SJSA1 (cell line): ENCODE measurements at regions not wholly inside any gene's neighbourhood (a gene's known extent, or its start where the extent isn't known, plus 50 kb on each side); places are given as distances from the start of the nearest gene placed in this dataset.
"Not testable (repeated sequence)": the region's sequence is repeated elsewhere in the genome, so short reads cannot be mapped to it uniquely, and the experiment has no call there.

Experiments used
- DNase-seq, 2 experiments: peaks; one replicate each; pipeline ENCODE4 v3.0.0-alpha.2; 2015 to 2020; ENCODE audit warnings: low spot score in 2 of 2, low read depth in 1 of 2
- H3K27ac ChIP-seq: fragments of 250-450 bp; sonication (Bioruptor Pico); 2 replicates; pipeline ENCODE4 v1.5.1; 2020; ENCODE audit warnings: mild to moderate bottlenecking, moderate library complexity
- H3K27me3 ChIP-seq: fragments of 250-450 bp; sonication (Bioruptor Pico); replicated peaks from 2 replicates; pipeline ENCODE4 v1.5.1; 2020; ENCODE audit warnings: mild to moderate bottlenecking, moderate library complexity
- H3K36me3 ChIP-seq: fragments of 250-450 bp; sonication (Bioruptor Pico); 2 replicates; pipeline ENCODE4 v1.5.1; 2020; ENCODE audit warnings: mild to moderate bottlenecking
- H3K4me1 ChIP-seq: fragments of 250-450 bp; sonication (Bioruptor Pico); replicated peaks from 2 replicates; pipeline ENCODE4 v1.6.1; 2021; ENCODE audit warnings: mild to moderate bottlenecking
- H3K4me3 ChIP-seq: fragments of 250-450 bp; sonication (Bioruptor Pico); 2 replicates; pipeline ENCODE4 v1.5.1; 2020; ENCODE audit warnings: mild to moderate bottlenecking
- H3K9me3 ChIP-seq: fragments of 250-450 bp; sonication (Bioruptor Pico); replicated peaks from 2 replicates; pipeline ENCODE4 v1.5.1; 2020; ENCODE audit warnings: mild to moderate bottlenecking

DNA sequence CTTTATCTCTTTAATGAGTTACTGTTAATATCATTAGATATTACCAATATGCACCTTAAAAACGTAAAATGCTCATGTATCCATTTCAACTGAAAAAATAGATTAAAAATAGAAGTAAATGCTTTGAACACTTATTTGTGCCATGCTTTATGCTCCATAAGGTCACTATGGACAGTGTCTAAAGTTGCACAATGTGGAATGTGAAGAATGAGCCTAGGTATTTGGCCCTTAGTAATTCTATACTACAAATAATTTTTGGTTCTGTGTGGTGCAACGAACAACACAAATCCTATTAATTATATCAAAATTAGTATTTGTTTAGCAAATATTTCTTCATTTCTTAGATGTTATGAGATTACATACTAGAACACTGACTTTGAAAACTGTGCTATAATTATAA, 469.9 kb upstream of the TUSC1 start:
- no peaks in the 10 kb centered on the region for H3K27me3 ChIP-seq
- no peaks in the 10 kb centered on the region for H3K4me1 ChIP-seq
- H3K4me3 ChIP-seq = no peak overlapping the region
- H3K36me3 ChIP-seq = no peaks in the 10 kb centered on the region
- DNase-seq = no peak
- H3K27ac ChIP-seq = no peak overlapping the region
- H3K9me3 ChIP-seq = no peaks in the 10 kb centered on the region

DNA sequence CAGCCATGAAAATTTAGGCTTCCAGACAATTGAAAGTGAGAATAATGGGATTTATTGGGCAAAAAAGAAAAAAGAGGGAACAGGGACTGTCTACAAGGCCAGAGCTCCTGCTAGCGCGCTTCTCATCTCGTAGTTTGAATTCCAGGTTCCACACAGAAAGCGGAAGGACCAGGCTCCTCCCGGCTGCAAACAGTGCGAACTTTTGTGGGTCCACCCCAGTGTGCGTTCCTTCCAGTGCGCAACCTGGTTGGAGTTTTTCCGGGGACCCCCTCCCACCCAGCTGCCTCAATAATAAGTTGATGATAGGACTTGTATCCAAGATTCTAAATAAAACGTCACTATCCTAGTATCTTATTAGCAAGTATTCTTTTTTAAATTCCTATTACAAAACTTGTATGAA, 467.7 kb upstream of the TUSC1 start:
- no peaks in the 10 kb centered on the region for H3K27me3 ChIP-seq

DNA sequence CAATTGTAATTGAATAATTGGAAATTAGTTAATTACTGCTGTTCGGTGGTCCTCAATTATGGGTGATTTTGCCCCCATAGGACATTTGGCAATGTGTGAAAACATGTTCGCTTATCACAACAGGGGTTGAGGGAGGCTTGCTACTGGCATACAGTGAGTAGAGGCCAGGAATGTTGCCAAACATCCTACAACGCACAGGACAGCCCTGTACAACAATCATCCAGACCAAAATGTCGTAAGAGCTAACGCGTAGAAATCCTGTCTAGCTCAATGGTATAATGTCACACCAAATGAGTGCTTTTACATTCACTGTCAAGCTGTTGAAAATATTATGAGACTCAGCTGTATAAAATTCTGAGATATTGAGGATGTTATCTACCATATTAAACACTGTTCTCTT, 464.4 kb upstream of the TUSC1 start:
- Histone ChIP-seq H3K36me3 (no peaks in the 10 kb centered on the region), H3K4me1 (no peaks in the 10 kb centered on the region), H3K27ac (no peak overlapping the region), H3K4me3 (no peak overlapping the region), H3K27me3 (no peaks in the 10 kb centered on the region), H3K9me3 (no peaks in the 10 kb centered on the region)
- DNase-seq = no peak

More for the DNA sequence above, 467.7 kb upstream of the TUSC1 start:
- DNase-seq = no peak
- Histone ChIP-seq H3K4me3 (no peak overlapping the region), H3K4me1 (no peaks in the 10 kb centered on the region), H3K27ac (no peak overlapping the region), H3K9me3 (no peaks in the 10 kb centered on the region), H3K36me3 (no peaks in the 10 kb centered on the region)

DNA sequence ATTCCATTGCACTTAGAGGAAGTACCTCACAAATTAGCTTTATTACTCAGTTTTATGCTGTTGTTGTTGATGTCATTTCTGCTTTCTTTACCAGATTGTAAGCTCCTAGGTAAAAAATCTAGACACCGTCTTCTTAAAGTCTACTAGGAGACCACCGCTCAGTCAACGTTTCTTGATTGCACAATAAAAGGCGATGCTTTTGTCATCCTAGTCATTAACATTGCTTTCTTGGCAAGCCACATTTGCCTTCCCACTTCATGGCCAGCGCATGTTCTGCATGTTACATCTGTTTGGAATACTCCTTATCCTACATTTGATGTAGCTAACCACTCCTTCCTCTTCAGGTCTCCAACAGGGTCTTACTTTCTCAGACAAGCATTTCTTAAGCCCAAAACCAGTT, 464.0 kb upstream of the TUSC1 start:
- Histone ChIP-seq H3K4me1 (no peaks in the 10 kb centered on the region), H3K4me3 (no peak overlapping the region), H3K27ac (no peak overlapping the region), H3K27me3 (no peaks in the 10 kb centered on the region), H3K9me3 (no peaks in the 10 kb centered on the region), H3K36me3 (no peaks in the 10 kb centered on the region)
- no peak for DNase-seq

DNA sequence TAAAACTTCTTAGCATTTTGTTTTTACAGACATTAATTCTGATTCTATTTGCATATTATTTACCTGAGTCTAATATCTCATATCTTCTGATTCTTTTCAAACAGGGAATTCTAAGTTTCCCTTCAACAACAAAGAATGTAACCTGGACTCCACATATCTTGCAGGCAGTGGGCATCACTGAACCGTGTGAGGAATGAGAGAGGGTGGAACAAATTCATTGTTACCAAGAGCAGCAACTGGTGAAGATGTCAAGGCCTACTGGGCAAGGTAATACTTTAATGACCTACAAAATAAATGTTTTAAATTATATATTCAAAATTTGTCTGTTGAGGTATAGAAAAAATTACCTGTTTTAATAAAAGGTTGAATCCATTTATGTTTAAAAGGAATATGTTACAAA, 455.3 kb upstream of the TUSC1 start:
- no peak for DNase-seq
- H3K4me3 ChIP-seq = no peak overlapping the region
- H3K27me3 ChIP-seq = no peaks in the 10 kb centered on the region
- H3K4me1 ChIP-seq = no peaks in the 10 kb centered on the region
- no peak overlapping the region for H3K27ac ChIP-seq
- no peaks in the 10 kb centered on the region for H3K36me3 ChIP-seq
- no peaks in the 10 kb centered on the region for H3K9me3 ChIP-seq

DNA sequence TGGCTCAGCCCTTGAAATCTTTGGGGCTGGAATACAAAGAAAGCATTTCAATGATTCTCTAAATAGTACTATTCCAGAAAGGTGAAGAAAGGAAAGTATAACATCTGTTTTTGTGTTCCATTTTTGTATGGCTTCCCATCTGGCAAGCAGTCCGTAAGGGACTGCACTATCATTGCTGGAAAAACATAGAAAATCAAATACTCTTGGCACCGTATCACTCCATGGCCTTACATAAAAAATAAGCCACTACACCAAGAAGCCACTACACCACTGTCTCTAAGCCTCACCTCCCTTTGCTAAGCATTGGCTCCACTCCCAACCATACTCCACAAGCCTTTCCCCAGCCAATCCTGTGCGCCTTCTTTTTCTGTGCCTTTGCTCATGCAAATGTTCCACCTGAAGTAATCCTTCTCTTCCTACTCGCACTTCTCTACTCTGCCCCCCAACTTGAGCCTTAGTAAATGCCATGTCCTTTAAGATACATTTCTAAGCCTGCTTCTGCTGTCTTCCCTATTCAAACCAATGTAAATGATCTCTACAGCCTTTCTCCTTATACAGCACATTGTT, 454.6 kb upstream of the TUSC1 start:
- Histone ChIP-seq H3K36me3 (no peaks in the 10 kb centered on the region), H3K27me3 (no peaks in the 10 kb centered on the region), H3K4me3 (no peak overlapping the region), H3K4me1 (no peaks in the 10 kb centered on the region), H3K9me3 (no peaks in the 10 kb centered on the region), H3K27ac (no peak overlapping the region)
- no peak for DNase-seq

DNA sequence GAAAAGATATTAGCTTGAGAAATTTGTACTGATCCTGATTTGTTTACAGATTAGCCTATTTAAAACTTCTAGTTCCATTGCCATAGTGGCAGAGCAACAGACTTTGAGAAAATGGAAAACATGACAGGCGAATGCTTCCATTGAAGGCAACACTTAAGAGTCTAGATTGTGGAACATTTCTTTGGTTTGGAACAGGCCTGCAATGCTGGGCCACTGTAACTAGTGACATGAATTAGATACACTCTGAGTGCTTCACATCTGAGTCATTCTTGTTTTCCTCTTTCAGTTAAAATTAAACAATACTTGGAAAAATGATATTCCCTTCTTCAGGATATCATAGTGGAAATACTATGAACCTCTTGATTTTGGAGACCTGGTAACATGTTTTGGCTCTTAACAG, 453.6 kb upstream of the TUSC1 start:
- H3K4me3 ChIP-seq = no peak overlapping the region
- H3K27me3 ChIP-seq = no peaks in the 10 kb centered on the region
- DNase-seq = no peak
- H3K36me3 ChIP-seq = no peaks in the 10 kb centered on the region
- no peak overlapping the region for H3K27ac ChIP-seq
- no peaks in the 10 kb centered on the region for H3K4me1 ChIP-seq
- H3K9me3 ChIP-seq = no peaks in the 10 kb centered on the region

DNA sequence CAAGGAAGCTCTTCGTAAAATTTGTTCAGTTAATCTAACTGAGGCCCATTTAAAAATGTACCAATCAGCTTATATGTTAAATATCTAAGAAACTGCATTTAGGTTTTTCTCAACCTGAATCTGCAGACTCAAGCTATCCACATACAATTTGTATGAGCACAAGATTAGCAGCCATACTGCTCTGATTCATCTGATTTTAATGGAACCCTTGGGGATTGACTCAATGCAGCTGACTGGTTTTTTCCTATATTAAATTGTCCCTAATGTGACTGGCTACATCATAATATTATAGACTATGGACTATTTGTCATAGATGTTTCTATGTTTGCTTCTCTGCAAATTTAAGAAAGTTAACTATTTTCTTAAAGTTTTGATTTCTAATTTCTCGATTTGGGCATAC, 451.0 kb upstream of the TUSC1 start:
- no peaks in the 10 kb centered on the region for H3K4me1 ChIP-seq
- H3K9me3 ChIP-seq = no peaks in the 10 kb centered on the region
- H3K27ac ChIP-seq = no peak overlapping the region
- no peaks in the 10 kb centered on the region for H3K27me3 ChIP-seq
- DNase-seq = no peak
- H3K36me3 ChIP-seq = no peaks in the 10 kb centered on the region
- H3K4me3 ChIP-seq = no peak overlapping the region

DNA sequence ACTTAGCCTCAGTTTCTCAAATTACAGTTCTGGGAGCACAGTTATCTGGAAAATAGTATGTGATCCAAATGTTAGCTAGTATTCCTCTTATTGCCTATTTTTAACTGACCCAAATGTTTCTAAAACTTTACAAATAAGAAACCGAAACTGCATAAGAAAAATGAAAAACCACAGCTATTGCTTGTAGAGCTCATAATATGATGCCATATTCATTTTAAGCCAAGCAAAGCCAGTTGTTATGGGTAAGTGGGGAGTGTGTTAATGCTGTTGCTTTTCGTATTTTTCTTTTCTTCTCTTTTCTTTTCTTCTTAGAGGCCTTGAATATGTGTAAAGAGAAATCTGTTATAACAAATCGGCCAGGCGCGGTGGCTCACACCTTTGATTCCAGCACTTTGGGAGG, 447.4 kb upstream of the TUSC1 start:
- DNase-seq = no peak
- Histone ChIP-seq H3K4me1 (no peaks in the 10 kb centered on the region), H3K27me3 (no peaks in the 10 kb centered on the region), H3K27ac (no peak overlapping the region), H3K36me3 (no peaks in the 10 kb centered on the region), H3K9me3 (no peaks in the 10 kb centered on the region), H3K4me3 (no peak overlapping the region)

DNA sequence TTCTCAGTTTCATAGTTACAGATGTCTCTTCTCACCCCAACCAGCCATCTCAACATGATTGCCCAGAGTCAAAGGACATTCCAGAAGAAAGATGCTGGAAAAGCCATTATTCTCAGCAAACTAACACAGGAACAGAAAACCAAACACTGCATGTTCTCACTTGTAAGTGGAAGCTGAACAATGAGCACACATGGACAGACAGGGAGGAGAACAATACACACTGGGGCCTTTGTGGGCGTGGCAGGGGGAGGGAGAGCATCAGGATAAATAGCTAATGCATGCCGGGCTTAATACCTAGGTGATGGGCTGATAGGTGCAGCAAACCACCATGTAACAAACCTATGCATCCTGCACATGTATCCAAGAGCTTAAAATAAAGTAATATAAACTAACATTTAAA, 437.8 kb upstream of the TUSC1 start:
- H3K36me3 ChIP-seq, H3K27me3 ChIP-seq, H3K4me1 ChIP-seq, DNase-seq, H3K4me3 ChIP-seq, H3K27ac ChIP-seq, H3K9me3 ChIP-seq: not testable (repeated sequence)

DNA sequence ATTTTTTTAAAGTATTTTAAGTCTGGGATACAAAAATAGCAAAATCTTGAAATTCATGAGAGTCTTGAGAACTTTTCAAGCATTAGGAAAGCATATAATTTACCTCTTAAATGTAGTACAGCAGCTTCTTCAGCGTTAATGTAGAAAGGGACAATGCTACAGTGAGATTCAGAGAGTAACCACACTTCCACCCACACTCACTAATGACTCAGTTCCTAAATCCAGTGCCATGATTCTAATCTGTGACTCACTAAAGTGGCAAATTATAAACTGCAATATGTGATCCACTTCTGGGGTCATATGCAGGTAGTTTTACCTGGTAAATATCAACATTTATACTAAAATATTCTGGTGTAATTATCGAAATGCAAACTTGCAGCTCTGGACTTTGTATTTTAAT, 434.5 kb upstream of the TUSC1 start:
- no peak for DNase-seq
- H3K9me3 ChIP-seq = no peaks in the 10 kb centered on the region
- no peaks in the 10 kb centered on the region for H3K36me3 ChIP-seq
- H3K27ac ChIP-seq = no peak overlapping the region
- H3K4me1 ChIP-seq = no peaks in the 10 kb centered on the region
- H3K27me3 ChIP-seq = no peaks in the 10 kb centered on the region
- no peak overlapping the region for H3K4me3 ChIP-seq

DNA sequence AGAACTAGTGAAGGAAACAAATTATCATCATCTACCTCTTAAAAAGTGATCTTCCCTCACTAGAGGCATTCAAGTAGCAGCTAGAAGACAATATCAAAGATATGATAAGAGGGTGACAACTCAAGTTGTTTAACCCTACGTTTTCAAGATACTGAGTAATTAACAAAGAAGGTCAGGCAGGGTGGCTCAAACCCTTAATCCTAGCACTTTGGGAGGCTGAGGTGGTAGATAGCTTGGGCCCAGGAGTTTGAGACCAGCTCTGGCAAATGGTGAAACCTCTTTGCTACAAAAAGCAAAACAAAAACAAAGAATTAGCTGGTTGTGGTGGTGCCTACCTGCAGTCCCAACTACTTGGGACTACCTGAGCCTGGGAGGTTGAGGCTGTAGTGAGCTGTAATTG, 408.2 kb upstream of the TUSC1 start:
- Histone ChIP-seq H3K27ac (no peak overlapping the region), H3K27me3 (no peaks in the 10 kb centered on the region), H3K4me3 (no peak overlapping the region), H3K4me1 (no peaks in the 10 kb centered on the region), H3K36me3 (no peaks in the 10 kb centered on the region), H3K9me3 (no peaks in the 10 kb centered on the region)
- DNase-seq = no peak

DNA sequence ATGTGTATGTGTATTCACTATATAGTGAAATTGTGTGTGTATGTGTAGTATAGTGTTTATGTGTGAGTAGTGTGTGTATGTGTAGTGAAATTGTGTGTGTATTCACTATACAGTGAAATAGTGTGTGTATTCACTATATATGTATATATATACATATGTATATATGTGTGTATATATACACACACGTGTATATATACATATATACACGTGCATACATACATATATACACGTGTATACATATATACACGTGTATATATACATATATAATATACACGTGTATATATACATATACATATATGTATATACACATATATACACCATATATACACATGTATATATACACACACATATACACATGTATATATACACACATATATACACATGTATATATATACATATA, 403.6 kb upstream of the TUSC1 start:
- DNase-seq = no peak
- no peaks in the 10 kb centered on the region for H3K27me3 ChIP-seq
- H3K4me1 ChIP-seq = no peaks in the 10 kb centered on the region
- H3K27ac ChIP-seq = no peak overlapping the region
- H3K36me3 ChIP-seq = no peaks in the 10 kb centered on the region
- H3K9me3 ChIP-seq = no peaks in the 10 kb centered on the region
- H3K4me3 ChIP-seq = no peak overlapping the region

DNA sequence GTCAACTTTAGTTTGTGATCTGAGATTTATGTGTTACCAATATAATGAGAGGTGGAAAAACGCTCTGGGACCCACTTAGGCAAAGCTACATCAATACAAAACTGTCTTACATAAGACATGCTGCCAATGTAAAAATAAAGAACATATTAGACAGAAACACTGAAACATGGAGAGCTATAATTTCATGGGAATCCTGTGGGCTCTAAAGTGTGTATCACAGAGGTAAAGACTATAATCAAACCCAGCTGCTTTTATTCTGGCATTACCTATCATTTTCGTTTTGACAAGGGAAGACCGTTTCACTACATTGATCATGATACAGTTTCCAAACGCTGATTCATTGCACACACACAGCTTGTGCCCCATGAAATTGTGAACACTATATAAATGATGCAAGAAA, 400.5 kb upstream of the TUSC1 start:
- Histone ChIP-seq H3K9me3 (no peaks in the 10 kb centered on the region), H3K4me3 (no peak overlapping the region), H3K27me3 (no peaks in the 10 kb centered on the region), H3K36me3 (no peaks in the 10 kb centered on the region), H3K4me1 (no peaks in the 10 kb centered on the region), H3K27ac (no peak overlapping the region)
- no peak for DNase-seq

DNA sequence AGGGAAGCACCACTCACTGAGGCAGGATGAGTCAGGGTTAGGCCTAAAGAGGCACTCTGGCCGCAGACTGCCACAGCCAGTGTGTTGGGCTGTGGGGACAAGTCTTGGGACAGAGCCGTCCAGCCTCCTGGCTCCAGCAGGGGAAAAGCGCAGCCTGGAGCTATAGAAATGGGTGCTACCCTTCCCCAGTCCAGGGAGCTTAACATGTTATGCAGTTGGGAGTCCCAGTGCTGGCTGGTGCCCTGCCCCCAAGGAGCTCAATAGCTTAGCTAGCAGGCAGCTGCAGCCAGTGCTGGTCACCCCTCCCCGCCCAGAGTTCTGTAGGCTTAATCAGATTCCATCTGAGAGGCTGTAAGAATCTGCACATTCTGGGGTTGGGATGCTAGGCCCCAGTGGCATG, 399.6 kb upstream of the TUSC1 start:
- Histone ChIP-seq H3K27ac (no peak overlapping the region), H3K9me3 (no peaks in the 10 kb centered on the region), H3K27me3 (no peaks in the 10 kb centered on the region), H3K36me3 (no peaks in the 10 kb centered on the region), H3K4me1 (no peaks in the 10 kb centered on the region), H3K4me3 (no peak overlapping the region)
- no peak for DNase-seq
